HG02938 (cell line): ENCODE measurements at regions not wholly inside any gene's neighbourhood (a gene's known extent, or its start where the extent isn't known, plus 50 kb on each side); places are given as distances from the start of the nearest gene placed in this dataset.
"Not testable (repeated sequence)": the region's sequence is repeated elsewhere in the genome, so short reads cannot be mapped to it uniquely, and the experiment has no call there.

Experiments used
- ATAC-seq: cut with Tn5 transposase; IDR thresholded peaks from one replicate; pipeline ENCODE4 v1.9.1; 2021; ENCODE audit warnings: mild to moderate bottlenecking, moderate library complexity; ENCODE audit not compliant: unreplicated experiment

- no peak for ATAC-seq
Measured at GRCh38 chrX:42020225-42020624, 96.9 kb upstream of the CASK start.

- no peak for ATAC-seq
Measured at GRCh38 chrX:42017971-42018370, 94.6 kb upstream of the CASK start.

- no peak for ATAC-seq
Measured at GRCh38 chrX:42000836-42001235, 77.5 kb upstream of the CASK start.

- ATAC-seq = no peak
Measured at GRCh38 chrX:41984628-41985027, 61.3 kb upstream of the CASK start.

GRCh38 chrX:41982953-41983352 is 59.6 kb upstream of the CASK start:
- no peak for ATAC-seq

- no peak for ATAC-seq
Measured at GRCh38 chrX:41981481-41982013, 58.2 kb upstream of the CASK start.

- ATAC-seq = not testable (repeated sequence)
Measured at GRCh38 chrX:41974677-41975076, 51.3 kb upstream of the CASK start.

- no peak for ATAC-seq
Measured at GRCh38 chrX:41973208-41973607, 49.9 kb upstream of the CASK start.
